ENCODE measurements at regions not wholly inside any gene's neighbourhood (a gene's known extent, or its start where the extent isn't known, plus 50 kb on each side); places are given as distances from the start of the nearest gene placed in this dataset.

DNA sequence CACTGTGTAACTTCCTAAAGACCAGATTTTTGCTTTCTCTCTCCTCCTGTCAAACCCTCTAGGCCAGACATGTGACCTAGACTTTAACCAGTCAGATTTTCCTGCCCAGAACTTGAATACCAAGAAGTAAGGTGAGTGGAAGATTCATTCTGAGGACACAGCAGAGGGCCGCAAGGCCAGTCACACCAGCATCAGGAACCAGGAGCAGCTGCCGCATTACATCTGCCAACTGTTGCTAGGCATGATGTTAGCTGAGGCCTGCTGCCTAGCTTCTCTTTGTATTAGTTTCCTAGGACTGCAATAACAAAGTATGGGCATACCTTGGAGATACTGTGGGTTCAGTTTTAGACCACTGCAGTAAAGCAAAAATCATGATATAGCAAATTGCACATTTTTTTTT lies 101.9 kb upstream of the BMP4 start (continued):
- no peak for TF ChIP-seq CTCF (IDR thresholded peaks at IDR 0.05; ENCODE audit: control extremely low read depth in 1 of 3, insufficient read depth in 1 of 3, low read depth in 1 of 3, low read length in 3 of 3)
- no peak for TF ChIP-seq ASH2L (IDR thresholded peaks at IDR 0.05; ENCODE audit: low read length)
